K562 (cell line): ENCODE measurements at regions not wholly inside any gene's neighbourhood (a gene's known extent, or its start where the extent isn't known, plus 50 kb on each side); places are given as distances from the start of the nearest gene placed in this dataset.
A peak's percentile ranks its signal among the peaks of the same experiment; 100 is the strongest.
"Not testable (repeated sequence)": the region's sequence is repeated elsewhere in the genome, so short reads cannot be mapped to it uniquely, and the experiment has no call there.

Source experiments
- ATAC-seq: fragments of 200-7000 bp; cut with Tn5 transposase; 3 replicates; pipeline ENCODE4 v1.9.1; 2020; ENCODE audit warnings: moderate library complexity
- BruUV-seq: library from RNA; stranded (reverse); fragments of 400-500 nt; replicated peaks from 2 replicates; lab custom pipeline; 2021; lab: Mats Ljungman, UMichigan
- CTCF ChIA-PET: fragments of 300-600 bp; formaldehyde crosslinking; extraction: SDS; loops from one replicate; lab custom pipeline; 2021; ENCODE audit warnings: low intra/inter-chr PET ratio; lab: Yijun Ruan, JAX
- POLR2A ChIA-PET: fragments of 300-600, 350-650 bp; sonication (Branson Sonifier 250); formaldehyde crosslinking; extraction: SDS; loops from one replicate; lab custom pipeline; 2021; ENCODE audit warnings: antibody characterized with exemption, inconsistent platforms; lab: Yijun Ruan, JAX
- DNase-seq, 4 experiments: peaks; one replicate each; pipeline versions ENCODE4 v3.0.0 to v3.0.0-alpha.2; 2011 to 2018; ENCODE audit warnings: low spot score in 3 of 4, mixed read lengths in 3 of 4; ENCODE audit errors: extremely low read depth in 1 of 4
- FAIRE-seq: peaks from 2 replicates; lab custom pipeline; 2011; peaks lifted over from hg19 to GRCh38; lab: Jason Lieb, UNC
- H2AFZ ChIP-seq: 2 replicates; pipeline ENCODE4 v1.6.0; 2011; ENCODE audit warnings: low read depth, low read length, control low read depth, inconsistent platforms
- H3K27ac ChIP-seq: fragments of 200-600 bp; 3 replicates; pipeline ENCODE4 v1.8.0; 2011; ENCODE audit warnings: low read depth, mild to moderate bottlenecking, control low read depth, inconsistent platforms, low read length, moderate library complexity, mixed read lengths; ENCODE audit errors: extremely low read depth
- H3K27me3 ChIP-seq, 2 experiments: fragments of 300-600 bp in 1 of 2; 2 replicates in 1 of 2; 3 replicates in 1 of 2; pipeline versions ENCODE4 v1.6.0 to v1.8.0; 2011; ENCODE audit warnings: inconsistent platforms in 2 of 2, low read length in 2 of 2, mild to moderate bottlenecking in 1 of 2, mixed read lengths in 1 of 2, moderate library complexity in 1 of 2; ENCODE audit not compliant: control insufficient read depth in 2 of 2, insufficient read depth in 2 of 2
- H3K36me3 ChIP-seq: fragments of 300-600 bp; 3 replicates; pipeline ENCODE4 v1.8.0; 2011; ENCODE audit warnings: mild to moderate bottlenecking, low read length, inconsistent platforms; ENCODE audit not compliant: control insufficient read depth, insufficient read depth
- H3K4me1 ChIP-seq, 2 experiments: fragments of 200-600 bp in 1 of 2; replicated peaks in 1 of 2; 2 replicates in 1 of 2; 3 replicates in 1 of 2; pipeline versions ENCODE4 v1.5.1 to v1.8.0; 2011; ENCODE audit warnings: inconsistent platforms in 2 of 2, low read length in 2 of 2, mild to moderate bottlenecking in 1 of 2, mixed read lengths in 1 of 2, moderate library complexity in 1 of 2; ENCODE audit not compliant: control insufficient read depth in 2 of 2, insufficient read depth in 2 of 2
- H3K4me2 ChIP-seq: 2 replicates; pipeline ENCODE4 v1.6.1; 2011; ENCODE audit warnings: low read length, control low read depth, inconsistent platforms, mixed read lengths; ENCODE audit not compliant: insufficient read depth
- H3K4me3 ChIP-seq: fragments of 200-600 bp; sonication (generic), shearing (Covaris generic); 2 replicates; pipeline ENCODE4 v1.5.1; 2016; ENCODE audit warnings: control low read depth, inconsistent platforms
- H3K79me2 ChIP-seq: fragments of 200-600 bp; 3 replicates; pipeline ENCODE4 v1.8.0; 2011; ENCODE audit warnings: low read length, inconsistent platforms; ENCODE audit not compliant: control insufficient read depth, insufficient read depth
- H3K9ac ChIP-seq, 2 experiments: 2 replicates each; pipeline versions ENCODE4 v1.6.0 to v1.6.1; 2011; ENCODE audit warnings: low read depth in 2 of 2, low read length in 2 of 2, control low read depth in 1 of 2, inconsistent platforms in 1 of 2, mild to moderate bottlenecking in 1 of 2, mixed read lengths in 1 of 2; ENCODE audit not compliant: insufficient read depth in 1 of 2
- H3K9me1 ChIP-seq: one replicate; pipeline ENCODE4 v1.6.0; 2011; ENCODE audit warnings: inconsistent platforms, mild to moderate bottlenecking, low read length, moderate library complexity; ENCODE audit not compliant: control insufficient read depth, insufficient read depth
- H3K9me3 ChIP-seq: replicated peaks from 2 replicates; pipeline ENCODE4 v1.5.1; 2011; ENCODE audit warnings: low read depth, low read length, inconsistent platforms; ENCODE audit not compliant: control insufficient read depth, insufficient read depth
- H4K20me1 ChIP-seq: replicated peaks from 2 replicates; pipeline ENCODE4 v1.6.1; 2011; ENCODE audit warnings: low read length, inconsistent platforms, mixed read lengths; ENCODE audit not compliant: control insufficient read depth, insufficient read depth
- CEBPB ChIP-seq: fragments of 450-650 bp; IDR thresholded peaks from 2 replicates; pipeline ENCODE4 v1.6.1; 2016; ENCODE audit warnings: missing genetic modification characterization, missing compliant biosample characterization
- CEBPG ChIP-seq, 3 experiments: fragments of 200-800 bp in 1 of 3; sonication (Bioruptor generic) in 1 of 3; sonication (generic) in 1 of 3; formaldehyde crosslinking in 1 of 3; IDR thresholded peaks in 2 of 3; conservative IDR thresholded peaks in 1 of 3; 2 replicates each; pipeline versions ENCODE4 v1.6.1 to v1.8.0; 2016 to 2022; ENCODE audit warnings: missing compliant biosample characterization in 2 of 3, missing genetic modification characterization in 2 of 3, mild to moderate bottlenecking in 1 of 3, missing genetic modification reagents in 1 of 3
- ID3 ChIP-seq, 2 experiments: fragments of 250-450 bp in 1 of 2; fragments of 450-650 bp in 1 of 2; sonication (Bioruptor Pico) in 1 of 2; IDR thresholded peaks; 2 replicates each; pipeline versions ENCODE4 v1.6.1 to v1.8.0; 2016 to 2021; ENCODE audit warnings: mild to moderate bottlenecking in 2 of 2, moderate library complexity in 2 of 2, missing compliant biosample characterization in 1 of 2, missing genetic modification characterization in 1 of 2
- SPI1 ChIP-seq: IDR thresholded peaks from 2 replicates; pipeline ENCODE4 v1.6.1; 2011; ENCODE audit warnings: low read depth, low read length, control low read depth, borderline replicate concordance
- XRCC5 ChIP-seq: fragments of 200-400 bp; formaldehyde crosslinking; IDR thresholded peaks from 2 replicates; pipeline ENCODE4 v1.6.1; 2017; ENCODE audit warnings: low read depth, mild to moderate bottlenecking, low read length
- ZFP1 ChIP-seq: fragments of 450-650 bp; formaldehyde crosslinking; IDR thresholded peaks from 2 replicates; pipeline ENCODE4 v1.4.0; 2020; ENCODE audit warnings: mild to moderate bottlenecking, mixed read lengths
- ZFP36 ChIP-seq: fragments of 150-350 bp; IDR thresholded peaks from 2 replicates; pipeline ENCODE4 v1.6.1; 2018; ENCODE audit warnings: low read length, low read depth; ENCODE audit not compliant: partially characterized antibody
- ZNF184 ChIP-seq: sonication (generic); formaldehyde crosslinking; IDR thresholded peaks from 2 replicates; pipeline ENCODE4 v1.5.0; 2020; ENCODE audit warnings: missing genetic modification reagents
- ZNF324 ChIP-seq: fragments of 250-450 bp; sonication (Bioruptor Pico); IDR thresholded peaks from 2 replicates; pipeline ENCODE4 v1.4.0; 2020; ENCODE audit warnings: mild to moderate bottlenecking
- ZNF639 ChIP-seq, 2 experiments: fragments of 200-800 bp in 1 of 2; sonication (Bioruptor generic) in 1 of 2; sonication (generic) in 1 of 2; formaldehyde crosslinking in 1 of 2; IDR thresholded peaks in 1 of 2; conservative IDR thresholded peaks in 1 of 2; 2 replicates each; pipeline versions ENCODE4 v1.5.0 to v1.6.1; 2016 to 2020; ENCODE audit warnings: missing compliant biosample characterization in 1 of 2, missing genetic modification characterization in 1 of 2, missing genetic modification reagents in 1 of 2
- ZNF766 ChIP-seq: fragments of 200-800 bp; sonication (Bioruptor generic); conservative IDR thresholded peaks from 2 replicates; pipeline ENCODE4 v1.6.1; 2016; ENCODE audit warnings: missing genetic modification characterization, missing compliant biosample characterization
- WGBS: fragments of 100-300 bp; shearing (Covaris generic); methylation state at CpG from one replicate; pipeline ENCODE4 v1.1.6; 2016; ENCODE audit warnings: low coverage, mixed read lengths; ENCODE audit not compliant: insufficient coverage; ENCODE audit errors: missing lambda C conversion rate; 5-methylcytosine and 5-hydroxymethylcytosine counted together
- in situ Hi-C: fragments of 300-500 bp; cut with MboI; formaldehyde crosslinking; loops from 4 replicates; pipeline ENCODE4 v1.15.0; 2018; ENCODE audit warnings: inconsistent platforms, mixed read lengths
- intact Hi-C: fragments of 100-400 bp; cut with micrococcal nuclease; formaldehyde crosslinking; loops from 2 replicates; pipeline ENCODE4 v1.14.2; 2022
- TF ChIP-seq, protein P1 (sequence below): IDR thresholded peaks from 3 replicates; pipeline ENCODE4 v1.6.1; 2011; ENCODE audit warnings: borderline replicate concordance, mild to moderate bottlenecking; ENCODE audit not compliant: insufficient read length, insufficient read depth

DNA sequence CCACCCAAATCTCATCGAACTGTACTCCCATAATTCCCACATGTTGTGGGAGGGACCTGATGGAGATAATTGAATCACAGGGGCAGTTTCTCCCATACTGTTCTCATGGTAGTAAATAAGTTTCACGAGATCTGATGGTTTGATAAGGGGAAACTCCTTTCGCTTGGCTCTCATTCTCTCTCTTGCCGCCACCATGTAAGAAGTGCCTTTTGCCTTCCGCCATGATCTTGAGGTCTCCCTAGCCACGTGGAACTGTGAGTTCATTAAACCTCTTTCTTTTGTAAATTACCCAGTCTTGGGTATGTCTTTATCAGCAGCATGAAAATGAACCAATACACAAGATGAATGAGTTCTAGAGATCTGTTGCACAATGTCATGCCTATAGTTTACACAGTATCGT lies 82.5 kb downstream of the SETD4 start:
- CTCF ChIA-PET; FAIRE-seq; H3K9ac ChIP-seq; H4K20me1 ChIP-seq; H3K36me3 ChIP-seq; DNase-seq; H3K4me2 ChIP-seq; H3K9me3 ChIP-seq; intact Hi-C loops; H2AFZ ChIP-seq; ATAC-seq; BruUV-seq; H3K79me2 ChIP-seq; H3K9me1 ChIP-seq; H3K4me1 ChIP-seq; in situ Hi-C loops; H3K4me3 ChIP-seq; H3K27ac ChIP-seq; TF ChIP-seq CEBPG (CRISPR knock-in tag; IDR thresholded peaks at IDR 0.05): not testable (repeated sequence)
- peaks cover 13 to 33% of the 10 kb centered on the region in 2 experiments for H3K27me3 ChIP-seq
- WGBS = 5% methylated on average over 7 of the region's 7 CpGs
- TF ChIP-seq ZNF766 (CRISPR knock-in tag) (peak; percentile 62; the same call in 1 of the 2 replicates), ZFP36 (peak; percentile 76), CEBPG (tag; conservative IDR thresholded peaks at IDR 0.05 in 1 of 2, IDR thresholded peaks at IDR 0.05 in 1 of 2) (peak in 1 of 2 experiments; percentile 48; a peak in 1 of 4 replicates), CEBPB (tag) (peak; percentile 60)
- POLR2A ChIA-PET = interaction anchor here (1.2 kb wide), 1 partner anchor 11 kb away, joined by 5 read pairs; no protein-coding TSS in a partner anchor

- H3K4me2 ChIP-seq = no peak overlapping the region
- no peaks in the 10 kb centered on the region for H3K9me1 ChIP-seq
- FAIRE-seq (no peak), DNase-seq (no peak), ATAC-seq (no peak)
- CTCF ChIA-PET = no interaction called here
- TF ChIP-seq ZNF184 (CRISPR knock-in tag) (no peak), ZNF324 (no peak), ID3 (CRISPR knock-in tag; IDR thresholded peaks at IDR 0.05) (no peak), ID3 (tag; IDR thresholded peaks at IDR 0.05) (no peak), XRCC5 (no peak), ZNF639 (CRISPR knock-in tag; conservative IDR thresholded peaks at IDR 0.05 in 1 of 2, IDR thresholded peaks at IDR 0.05 in 1 of 2) (no peak), ZFP1 (CRISPR knock-in tag) (no peak), SPI1 (no peak)
- TF ChIP-seq, protein P1, sequence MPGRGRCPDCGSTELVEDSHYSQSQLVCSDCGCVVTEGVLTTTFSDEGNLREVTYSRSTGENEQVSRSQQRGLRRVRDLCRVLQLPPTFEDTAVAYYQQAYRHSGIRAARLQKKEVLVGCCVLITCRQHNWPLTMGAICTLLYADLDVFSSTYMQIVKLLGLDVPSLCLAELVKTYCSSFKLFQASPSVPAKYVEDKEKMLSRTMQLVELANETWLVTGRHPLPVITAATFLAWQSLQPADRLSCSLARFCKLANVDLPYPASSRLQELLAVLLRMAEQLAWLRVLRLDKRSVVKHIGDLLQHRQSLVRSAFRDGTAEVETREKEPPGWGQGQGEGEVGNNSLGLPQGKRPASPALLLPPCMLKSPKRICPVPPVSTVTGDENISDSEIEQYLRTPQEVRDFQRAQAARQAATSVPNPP = no peak
- H3K27ac ChIP-seq = no peak overlapping the region
- no peaks in the 10 kb centered on the region for H3K9me3 ChIP-seq
- 0% methylated on average over 3 of the region's 3 CpGs for WGBS
- H3K9ac ChIP-seq = no peak overlapping the region
- no peak overlapping the region for H2AFZ ChIP-seq
- in situ Hi-C loops = no loop called here
- intact Hi-C loops = no loop called here
- H3K27me3 ChIP-seq = peaks cover 7 to 30% of the 10 kb centered on the region in 2 experiments
- no peaks in the 10 kb centered on the region for H3K36me3 ChIP-seq
- H3K79me2 ChIP-seq = no peaks in the 10 kb centered on the region
- no TSS peak for BruUV-seq
- H4K20me1 ChIP-seq = no peaks in the 10 kb centered on the region
- no peaks in the 10 kb centered on the region for H3K4me1 ChIP-seq
- POLR2A ChIA-PET = interaction anchor here (1.2 kb wide), 1 partner anchor 10 kb away, joined by 5 read pairs; no protein-coding TSS in a partner anchor
- no peak overlapping the region for H3K4me3 ChIP-seq
Observed at GRCh38 chr21:35976929-35977328, 83.4 kb downstream of the SETD4 start.
